ENCODE measurements at regions not wholly inside any gene's neighbourhood (a gene's known extent, or its start where the extent isn't known, plus 50 kb on each side); places are given as distances from the start of the nearest gene placed in this dataset.

DNA sequence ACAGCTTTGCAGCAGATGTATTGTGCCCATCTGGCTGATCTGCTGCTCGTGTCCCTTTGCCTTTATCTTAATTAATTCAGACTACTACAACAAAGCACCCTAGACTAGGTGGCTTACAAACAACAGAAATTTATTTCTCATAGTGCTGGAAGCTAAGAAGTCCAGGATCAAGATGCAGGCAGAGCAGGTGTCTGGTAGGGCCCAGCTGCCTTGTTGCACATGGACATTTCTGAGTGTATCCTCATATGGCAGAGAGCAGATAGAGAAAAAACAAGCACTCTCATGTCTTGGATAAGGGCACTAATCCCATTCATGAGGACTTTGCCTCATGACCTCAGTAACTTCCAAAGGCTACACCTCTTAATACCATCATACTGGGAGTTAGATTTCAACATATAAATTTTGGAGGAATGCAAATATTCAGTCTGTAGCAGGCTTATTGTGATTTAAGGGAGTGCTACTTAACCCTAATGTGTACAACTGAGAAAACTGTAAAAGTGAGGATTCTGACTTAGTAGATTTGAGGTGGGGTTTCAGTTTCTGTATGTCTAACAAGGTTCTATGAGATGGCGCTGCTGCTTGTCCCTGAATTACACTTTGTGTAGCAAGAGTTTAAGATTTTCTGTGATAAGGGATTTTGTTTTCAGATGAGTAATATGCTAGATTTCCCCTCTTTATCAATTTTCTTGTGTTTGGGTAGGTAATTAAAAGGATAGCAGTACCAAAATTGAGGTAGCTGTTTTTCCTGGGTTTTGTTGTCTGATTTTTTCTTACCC lies 473.2 kb upstream of the TECRL start:
- H3K27me3 ChIP-seq (ENCODE audit: insufficient read depth, poor library complexity, severe bottlenecking): no peaks in the 10 kb centered on the region
- ATAC-seq (ENCODE audit: low read depth) (no peak), DNase-seq (ENCODE audit: low spot score) (no peak)
- H3K4me3 ChIP-seq (ENCODE audit: severe bottlenecking): no peak overlapping the region
- H3K27ac ChIP-seq (ENCODE audit: poor library complexity, severe bottlenecking): no peak overlapping the region
- TF ChIP-seq CTCF (IDR thresholded peaks at IDR 0.05; ENCODE audit: poor library complexity, severe bottlenecking): no peak
- no peaks in the 10 kb centered on the region for H3K36me3 ChIP-seq (ENCODE audit: low read depth)
- H3K9me3 ChIP-seq (ENCODE audit: severe bottlenecking): no peaks in the 10 kb centered on the region
- H3K4me1 ChIP-seq (ENCODE audit: insufficient read depth, poor library complexity, severe bottlenecking): no peaks in the 10 kb centered on the region

- Histone ChIP-seq H3K4me1 (ENCODE audit: insufficient read depth, poor library complexity, severe bottlenecking) (no peaks in the 10 kb centered on the region), H3K27me3 (ENCODE audit: insufficient read depth, poor library complexity, severe bottlenecking) (no peaks in the 10 kb centered on the region), H3K9me3 (ENCODE audit: severe bottlenecking) (no peaks in the 10 kb centered on the region), H3K4me3 (ENCODE audit: severe bottlenecking) (no peak overlapping the region), H3K27ac (ENCODE audit: poor library complexity, severe bottlenecking) (no peak overlapping the region), H3K36me3 (ENCODE audit: low read depth) (no peaks in the 10 kb centered on the region)
- ATAC-seq (ENCODE audit: low read depth) (no peak), DNase-seq (ENCODE audit: low spot score) (no peak)
- TF ChIP-seq CTCF (IDR thresholded peaks at IDR 0.05; ENCODE audit: poor library complexity, severe bottlenecking): no peak
These were observed 471.3 kb upstream of the TECRL start for GRCh38 chr4:64880557-64880956.

DNA sequence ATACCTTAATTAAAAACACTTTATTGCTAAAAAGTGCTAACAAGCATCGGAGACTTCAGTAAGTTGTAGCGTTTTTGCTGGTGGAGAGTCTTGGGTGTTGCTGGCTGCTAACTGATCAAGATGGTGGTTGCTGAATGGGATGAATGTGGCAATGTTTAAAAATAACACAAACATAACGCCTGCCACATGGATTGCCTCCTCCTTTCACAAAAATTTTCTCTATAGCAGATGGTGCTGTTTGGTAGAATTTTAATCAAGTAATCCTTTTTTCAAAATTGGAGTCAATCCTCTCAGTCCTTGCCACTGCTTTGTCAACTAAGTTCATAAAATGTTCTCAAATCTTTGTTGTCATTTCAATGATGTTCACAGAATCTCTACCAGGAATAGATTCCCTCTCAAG lies 466.8 kb upstream of the TECRL start:
- Histone ChIP-seq H3K4me1 (ENCODE audit: insufficient read depth, poor library complexity, severe bottlenecking) (no peaks in the 10 kb centered on the region), H3K27me3 (ENCODE audit: insufficient read depth, poor library complexity, severe bottlenecking) (no peaks in the 10 kb centered on the region), H3K36me3 (ENCODE audit: low read depth) (no peaks in the 10 kb centered on the region), H3K4me3 (ENCODE audit: severe bottlenecking) (no peak overlapping the region), H3K9me3 (ENCODE audit: severe bottlenecking) (no peaks in the 10 kb centered on the region), H3K27ac (ENCODE audit: poor library complexity, severe bottlenecking) (no peak overlapping the region)
- TF ChIP-seq CTCF (IDR thresholded peaks at IDR 0.05; ENCODE audit: poor library complexity, severe bottlenecking): no peak
- ATAC-seq (ENCODE audit: low read depth): no peak
- DNase-seq (ENCODE audit: low spot score): no peak

DNA sequence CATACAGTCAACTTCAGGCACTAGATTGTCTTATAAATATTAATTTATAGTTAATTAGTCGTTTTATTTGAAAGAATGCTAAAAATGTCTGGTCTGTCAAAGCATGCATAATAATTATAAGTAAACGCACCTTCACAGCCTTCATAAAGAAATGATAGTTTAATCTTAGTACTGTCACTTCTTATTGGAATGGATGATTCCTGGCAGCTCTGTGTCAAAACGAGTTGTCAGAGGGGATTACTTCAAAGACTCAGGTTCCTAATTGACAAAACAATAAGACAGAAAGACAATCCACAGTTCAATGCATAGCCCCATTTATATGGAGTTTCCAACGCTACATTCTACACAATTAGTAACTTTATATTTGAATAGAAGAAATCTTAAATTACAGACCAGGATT lies 461.3 kb upstream of the TECRL start:
- Histone ChIP-seq H3K27ac (ENCODE audit: poor library complexity, severe bottlenecking) (no peak overlapping the region), H3K36me3 (ENCODE audit: low read depth) (no peaks in the 10 kb centered on the region), H3K4me3 (ENCODE audit: severe bottlenecking) (no peak overlapping the region), H3K9me3 (ENCODE audit: severe bottlenecking) (no peaks in the 10 kb centered on the region), H3K4me1 (ENCODE audit: insufficient read depth, poor library complexity, severe bottlenecking) (no peaks in the 10 kb centered on the region), H3K27me3 (ENCODE audit: insufficient read depth, poor library complexity, severe bottlenecking) (no peaks in the 10 kb centered on the region)
- DNase-seq (ENCODE audit: low spot score): no peak
- TF ChIP-seq CTCF (IDR thresholded peaks at IDR 0.05; ENCODE audit: poor library complexity, severe bottlenecking): no peak
- no peak for ATAC-seq (ENCODE audit: low read depth)

- Histone ChIP-seq H3K27ac (ENCODE audit: poor library complexity, severe bottlenecking) (no peak overlapping the region), H3K9me3 (ENCODE audit: severe bottlenecking) (no peaks in the 10 kb centered on the region), H3K4me3 (ENCODE audit: severe bottlenecking) (no peak overlapping the region), H3K27me3 (ENCODE audit: insufficient read depth, poor library complexity, severe bottlenecking) (no peaks in the 10 kb centered on the region), H3K4me1 (ENCODE audit: insufficient read depth, poor library complexity, severe bottlenecking) (no peaks in the 10 kb centered on the region), H3K36me3 (ENCODE audit: low read depth) (no peaks in the 10 kb centered on the region)
- TF ChIP-seq CTCF (IDR thresholded peaks at IDR 0.05; ENCODE audit: poor library complexity, severe bottlenecking): no peak
- no peak for ATAC-seq (ENCODE audit: low read depth)
- DNase-seq (ENCODE audit: low spot score): no peak
These were observed 448.6 kb upstream of the TECRL start for GRCh38 chr4:64857815-64858214.
